ENCODE measurements at regions not wholly inside any gene's neighbourhood (a gene's known extent, or its start where the extent isn't known, plus 50 kb on each side); places are given as distances from the start of the nearest gene placed in this dataset.

GRCh38 chr5:68134669-68135313 is 80.8 kb upstream of the PIK3R1 start:
- no peak for TF ChIP-seq CTCF (IDR thresholded peaks at IDR 0.05; ENCODE audit: insufficient read depth, low read depth, low read length)
- DNase-seq (ENCODE audit: low read depth): no peak
- H3K4me3 ChIP-seq (ENCODE audit: low read depth, low read length): no peak overlapping the region

- no peak overlapping the region for H3K4me3 ChIP-seq (ENCODE audit: low read depth, low read length)
- no peak for TF ChIP-seq CTCF (IDR thresholded peaks at IDR 0.05; ENCODE audit: insufficient read depth, low read depth, low read length)
- peak; percentile 12 for DNase-seq (ENCODE audit: low read depth)
These were observed 81.4 kb upstream of the PIK3R1 start for GRCh38 chr5:68134033-68134668.

GRCh38 chr5:68130253-68130652 is 85.3 kb upstream of the PIK3R1 start:
- no peak for DNase-seq (ENCODE audit: low read depth)
- no peak overlapping the region for H3K4me3 ChIP-seq (ENCODE audit: low read depth, low read length)
- no peak for TF ChIP-seq CTCF (IDR thresholded peaks at IDR 0.05; ENCODE audit: insufficient read depth, low read depth, low read length)

- DNase-seq (ENCODE audit: low read depth): no peak
- TF ChIP-seq CTCF (IDR thresholded peaks at IDR 0.05; ENCODE audit: insufficient read depth, low read depth, low read length): no peak
- H3K4me3 ChIP-seq (ENCODE audit: low read depth, low read length): no peak overlapping the region
These were observed 86.2 kb upstream of the PIK3R1 start for GRCh38 chr5:68129364-68129763.

GRCh38 chr5:68126886-68127285 is 88.7 kb upstream of the PIK3R1 start:
- no peak overlapping the region for H3K4me3 ChIP-seq (ENCODE audit: low read depth, low read length)
- no peak for TF ChIP-seq CTCF (IDR thresholded peaks at IDR 0.05; ENCODE audit: insufficient read depth, low read depth, low read length)
- DNase-seq (ENCODE audit: low read depth): no peak

GRCh38 chr5:68122439-68123328 is 92.9 kb upstream of the PIK3R1 start:
- no peak for DNase-seq (ENCODE audit: low read depth)
- no peak for TF ChIP-seq CTCF (IDR thresholded peaks at IDR 0.05; ENCODE audit: insufficient read depth, low read depth, low read length)
- no peak overlapping the region for H3K4me3 ChIP-seq (ENCODE audit: low read depth, low read length)
